ENCODE measurements at regions not wholly inside any gene's neighbourhood (a gene's known extent, or its start where the extent isn't known, plus 50 kb on each side); places are given as distances from the start of the nearest gene placed in this dataset.

GRCh38 chr11:135037828-135038227 lies 625.8 kb upstream of the B3GAT1 start:
- TF ChIP-seq POLR2A (IDR thresholded peaks at IDR 0.05): no peak
- TF ChIP-seq, protein P1, sequence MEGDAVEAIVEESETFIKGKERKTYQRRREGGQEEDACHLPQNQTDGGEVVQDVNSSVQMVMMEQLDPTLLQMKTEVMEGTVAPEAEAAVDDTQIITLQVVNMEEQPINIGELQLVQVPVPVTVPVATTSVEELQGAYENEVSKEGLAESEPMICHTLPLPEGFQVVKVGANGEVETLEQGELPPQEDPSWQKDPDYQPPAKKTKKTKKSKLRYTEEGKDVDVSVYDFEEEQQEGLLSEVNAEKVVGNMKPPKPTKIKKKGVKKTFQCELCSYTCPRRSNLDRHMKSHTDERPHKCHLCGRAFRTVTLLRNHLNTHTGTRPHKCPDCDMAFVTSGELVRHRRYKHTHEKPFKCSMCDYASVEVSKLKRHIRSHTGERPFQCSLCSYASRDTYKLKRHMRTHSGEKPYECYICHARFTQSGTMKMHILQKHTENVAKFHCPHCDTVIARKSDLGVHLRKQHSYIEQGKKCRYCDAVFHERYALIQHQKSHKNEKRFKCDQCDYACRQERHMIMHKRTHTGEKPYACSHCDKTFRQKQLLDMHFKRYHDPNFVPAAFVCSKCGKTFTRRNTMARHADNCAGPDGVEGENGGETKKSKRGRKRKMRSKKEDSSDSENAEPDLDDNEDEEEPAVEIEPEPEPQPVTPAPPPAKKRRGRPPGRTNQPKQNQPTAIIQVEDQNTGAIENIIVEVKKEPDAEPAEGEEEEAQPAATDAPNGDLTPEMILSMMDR (IDR thresholded peaks at IDR 0.05): no peak

Data from right lobe of liver (tissue), 4 donors.